Activated CD8-positive, alpha-beta memory T cell treated with anti-CD3 and anti-CD28 coated beads for 24 hours (primary cell): ENCODE measurements at regions not wholly inside any gene's neighbourhood (a gene's known extent, or its start where the extent isn't known, plus 50 kb on each side); places are given as distances from the start of the nearest gene placed in this dataset.
"Not testable (repeated sequence)": the region's sequence is repeated elsewhere in the genome, so short reads cannot be mapped to it uniquely, and the experiment has no call there.

Experiments used
- DNase-seq: peaks from one replicate; pipeline ENCODE4 v3.0.0-alpha.2; 2020

DNA sequence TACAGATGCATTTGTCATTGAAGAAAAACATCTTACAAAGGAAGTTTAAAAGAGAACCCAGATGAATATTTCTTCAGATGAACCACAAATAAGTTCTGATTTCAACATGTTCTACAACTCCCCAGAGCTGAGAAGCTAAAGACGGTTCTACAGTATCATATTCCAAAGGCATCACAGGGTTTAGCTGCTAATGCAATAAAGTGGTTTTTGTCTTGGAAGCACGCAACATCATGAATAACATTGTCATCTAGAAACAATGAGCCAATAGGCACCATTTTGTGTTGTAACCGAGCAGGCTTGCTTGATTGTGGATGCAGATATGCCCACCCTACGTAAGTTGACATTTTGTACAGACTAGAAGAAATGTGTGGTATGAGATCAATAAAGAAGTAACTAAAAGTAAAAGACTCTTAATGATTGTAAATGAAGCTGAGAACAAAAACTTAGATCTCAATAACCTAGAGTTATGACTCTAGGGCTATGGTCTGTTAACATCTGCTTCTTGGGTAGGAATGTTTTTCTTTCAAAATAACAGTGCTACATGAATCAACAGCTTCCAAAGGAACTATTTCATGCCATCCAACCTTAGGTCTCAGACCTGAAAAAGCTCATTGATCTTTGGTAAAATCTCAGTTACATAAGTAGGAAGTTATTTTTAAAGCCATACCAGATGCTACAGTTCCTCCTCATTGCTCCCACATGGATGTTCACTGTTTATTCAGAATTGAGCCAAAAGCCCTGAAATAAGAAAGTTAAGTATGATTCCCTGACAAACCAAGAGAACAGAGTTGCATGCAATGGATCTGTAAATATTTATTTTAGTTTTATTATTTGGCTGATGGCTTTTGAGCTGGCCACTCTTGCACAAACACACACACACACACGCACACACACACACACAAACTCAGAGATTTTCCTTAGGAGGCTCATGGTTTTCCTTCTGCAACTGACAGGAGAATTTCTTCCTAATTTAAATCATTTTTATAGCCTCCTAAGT is 118.7 kb upstream of the SLCO6A1 start:
- DNase-seq, result no peak

DNA sequence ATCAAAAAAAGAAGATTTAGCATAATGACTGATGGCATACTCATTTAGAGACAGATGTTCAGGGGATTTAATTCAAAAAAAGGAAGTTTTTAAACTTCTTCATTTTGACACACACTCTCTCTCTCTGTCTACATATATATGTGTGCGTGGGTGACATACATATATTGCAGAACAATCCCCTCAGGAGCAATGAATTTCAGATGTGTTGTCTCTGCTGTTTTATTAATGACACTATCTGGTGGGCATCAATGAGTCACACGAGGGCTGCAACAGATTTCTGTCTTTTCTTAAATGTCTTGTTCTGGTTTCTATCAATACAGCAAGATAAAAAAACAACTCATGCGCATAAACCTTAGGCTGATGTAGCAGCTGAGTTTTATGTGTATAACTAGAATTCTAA is 123.5 kb upstream of the SLCO6A1 start:
- DNase-seq, result no peak

DNA sequence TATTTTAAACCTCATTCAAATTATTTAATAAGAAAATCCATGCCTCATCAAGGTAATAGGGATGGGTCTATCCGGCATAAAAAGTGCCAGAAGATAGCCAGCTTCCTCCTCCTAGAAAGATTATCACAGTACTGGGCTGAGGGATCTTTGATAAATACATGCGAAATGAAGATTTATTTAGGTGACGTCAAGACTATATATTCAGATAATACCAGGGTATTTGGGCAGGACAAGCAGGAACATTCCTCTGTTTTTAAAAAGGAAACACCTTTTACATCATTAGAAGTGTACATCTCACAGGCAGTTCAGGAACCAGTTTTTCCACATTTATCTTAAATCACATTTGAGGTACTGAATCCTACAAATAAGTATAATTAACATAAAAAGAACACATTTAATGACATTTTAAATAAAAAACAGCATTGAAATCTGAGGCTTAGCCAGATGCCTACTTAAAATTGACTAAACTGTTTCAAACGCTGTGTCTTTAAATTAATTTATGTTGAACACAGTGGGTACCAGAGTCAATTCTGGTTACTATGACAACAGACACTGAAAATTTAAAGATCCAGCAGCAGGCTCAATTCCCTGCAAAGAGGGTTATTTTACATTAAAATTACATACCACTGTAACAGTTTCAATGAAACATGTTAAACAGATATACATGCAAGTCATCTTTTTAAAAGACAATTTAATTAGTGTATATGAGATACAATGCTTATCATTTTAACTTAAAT is 124.7 kb upstream of the SLCO6A1 start:
- DNase-seq, result no peak

DNA sequence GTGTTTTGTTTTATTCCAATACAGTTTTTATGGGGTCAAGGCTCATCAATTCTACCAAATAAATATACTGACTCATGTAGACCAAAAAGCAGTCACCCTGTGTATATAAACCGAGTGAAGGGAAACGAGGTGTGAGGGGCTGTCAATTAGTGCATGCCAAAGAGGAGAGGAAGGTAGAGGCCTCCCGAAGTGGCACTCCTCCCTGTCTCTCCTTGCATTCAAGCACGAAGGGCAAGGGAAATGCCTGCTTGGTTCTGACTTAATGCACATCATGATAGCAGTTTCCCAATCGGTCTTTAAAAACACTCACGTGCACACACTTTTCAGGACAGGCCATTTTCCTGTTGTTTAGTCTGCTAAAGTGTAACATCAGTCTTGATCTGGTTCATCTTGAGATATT is 125.6 kb upstream of the SLCO6A1 start:
- no peak for DNase-seq

DNA sequence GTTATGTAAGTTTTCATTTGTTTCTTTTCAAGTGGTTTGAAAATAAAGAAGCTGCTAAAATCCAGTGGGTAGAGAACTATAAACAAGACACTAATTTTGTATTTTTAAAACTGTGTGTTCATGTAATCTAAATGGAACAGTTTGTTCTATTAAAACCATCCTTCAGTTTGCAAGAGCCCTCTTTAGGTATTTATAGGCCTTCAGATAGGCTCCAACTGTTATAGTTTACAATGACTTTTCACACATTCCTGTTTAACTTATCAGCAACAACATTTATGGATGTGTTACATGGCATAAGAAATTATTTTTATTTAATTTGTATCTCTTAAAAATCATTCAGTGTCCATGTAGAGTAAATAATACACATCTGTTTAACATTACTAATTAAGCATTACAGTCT is 126.7 kb upstream of the SLCO6A1 start:
- DNase-seq, result no peak

DNA sequence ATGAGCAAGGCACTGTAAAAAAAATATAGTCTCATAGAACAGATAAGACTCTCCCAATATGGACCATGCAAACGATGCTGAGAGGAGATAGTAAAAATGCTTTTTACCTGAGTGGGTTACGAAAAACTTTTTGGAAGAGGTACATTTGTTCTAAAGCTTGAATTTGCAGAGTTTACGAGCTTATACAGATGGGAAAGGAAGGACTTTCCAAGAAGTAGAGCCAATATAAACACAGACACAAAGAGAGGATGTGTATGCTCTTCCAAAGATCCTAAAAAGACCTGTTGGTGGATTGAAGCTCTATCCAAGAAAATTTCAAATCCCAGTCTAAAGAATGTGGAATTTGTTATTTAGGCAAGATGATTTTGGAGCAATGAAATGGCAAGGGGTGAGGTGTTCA is 127.1 kb upstream of the SLCO6A1 start:
- no peak for DNase-seq

DNA sequence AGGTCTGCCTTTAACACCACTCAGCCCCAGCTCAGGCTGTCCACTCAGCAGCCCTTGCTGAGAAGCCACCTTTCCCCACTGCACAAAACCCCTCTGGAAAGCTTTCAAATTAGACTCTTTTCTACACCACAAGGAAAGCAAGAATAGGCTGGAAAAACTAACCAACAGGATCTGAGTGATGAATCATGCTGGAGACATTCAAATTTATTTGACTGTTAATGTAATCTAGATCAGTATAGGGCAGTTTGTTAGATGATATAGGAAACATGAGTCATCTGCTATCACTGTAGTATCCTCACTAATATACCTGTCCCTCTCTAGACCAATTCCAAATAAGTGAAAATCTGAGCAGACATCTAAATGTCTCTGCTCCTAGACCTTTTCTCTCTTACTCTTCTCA is 127.8 kb upstream of the PAM start:
- no peak for DNase-seq

DNA sequence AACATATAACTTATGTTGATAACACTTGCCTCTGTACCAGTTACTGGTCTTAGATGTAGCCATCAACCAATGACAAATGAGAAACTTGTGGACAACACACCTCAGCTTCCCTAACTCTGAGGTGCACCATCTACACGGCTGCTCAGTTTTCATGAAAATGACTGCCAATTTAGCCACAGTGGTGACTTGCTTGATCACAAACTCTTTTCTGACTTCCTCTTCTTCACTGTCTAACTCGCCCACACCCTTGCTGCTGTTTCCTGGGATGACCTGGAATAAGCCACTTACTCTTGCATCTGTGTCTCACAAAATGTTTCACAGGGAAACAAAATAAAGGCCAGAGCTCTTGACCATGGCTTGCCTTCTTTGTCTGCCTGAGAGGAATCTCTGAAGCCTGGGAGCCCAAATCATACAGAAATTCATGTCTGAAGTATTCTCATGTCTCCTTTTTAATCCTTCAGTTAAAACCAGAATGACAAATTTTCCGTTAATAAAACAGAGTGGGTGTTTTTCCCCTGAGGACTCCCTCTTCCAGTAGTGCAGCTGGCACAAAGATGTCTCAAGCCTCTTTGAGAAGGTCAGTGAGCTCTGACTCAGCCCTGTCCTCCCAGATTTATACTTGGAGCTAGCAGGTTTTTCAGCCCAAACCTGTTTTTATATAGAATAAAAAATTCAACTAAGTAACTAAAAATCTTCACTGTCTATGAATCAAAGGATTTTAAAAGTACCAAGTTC is 126.5 kb upstream of the PAM start:
- no peak for DNase-seq

DNA sequence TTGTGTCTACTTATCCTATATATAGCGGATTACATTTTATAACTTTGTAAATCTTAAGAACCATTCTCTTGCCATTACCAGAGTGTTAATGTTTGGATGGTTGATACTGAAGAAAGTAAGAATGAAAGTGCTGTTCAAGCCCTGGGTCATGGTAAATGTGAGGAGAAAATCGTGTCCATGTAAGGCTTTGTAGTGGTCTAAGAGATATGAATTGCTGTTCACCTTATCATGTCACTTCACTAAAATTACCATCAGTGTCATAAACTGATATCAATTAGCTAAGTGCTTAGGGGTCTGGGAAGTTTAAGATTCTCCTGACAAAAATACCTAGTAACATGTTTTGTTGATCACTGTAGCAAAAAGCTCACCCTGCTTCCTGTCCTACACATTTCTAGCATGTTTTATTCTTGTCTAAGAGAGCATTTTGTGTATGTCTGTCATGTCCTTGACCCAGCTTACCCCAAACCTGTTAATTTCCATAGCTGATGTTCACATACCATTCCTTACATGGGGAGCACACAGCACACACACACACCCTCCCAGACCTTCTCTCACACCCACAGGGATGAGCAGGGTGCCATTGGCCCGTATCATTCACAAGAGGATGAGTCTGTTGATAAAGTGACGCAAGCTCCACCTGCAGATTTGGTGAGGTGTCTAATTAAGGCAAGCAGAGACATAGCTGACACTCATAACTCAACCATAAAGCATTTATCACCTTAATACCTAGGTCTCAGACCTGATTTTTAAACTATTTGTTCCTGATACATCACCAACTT is 125.1 kb upstream of the PAM start:
- no peak for DNase-seq

DNA sequence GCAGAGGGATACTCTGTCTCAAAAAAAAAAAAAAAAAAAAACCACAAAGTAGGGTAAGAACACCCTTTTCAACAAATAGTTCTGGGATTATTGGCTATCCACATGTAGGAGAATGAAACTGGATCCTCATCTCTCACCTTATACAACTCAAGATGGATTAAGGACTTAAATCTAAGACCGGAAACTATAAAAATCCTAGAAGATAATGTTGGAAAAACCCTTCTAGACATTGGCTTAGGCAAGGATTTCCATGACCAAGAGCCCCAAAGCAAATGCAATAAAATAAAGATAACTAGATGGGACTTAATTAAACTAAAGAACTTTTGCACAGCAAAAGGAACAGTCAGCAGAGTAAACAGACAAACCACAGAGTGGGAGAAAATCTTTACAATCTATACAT is 119.7 kb upstream of the PAM start:
- DNase-seq, result not testable (repeated sequence)

DNA sequence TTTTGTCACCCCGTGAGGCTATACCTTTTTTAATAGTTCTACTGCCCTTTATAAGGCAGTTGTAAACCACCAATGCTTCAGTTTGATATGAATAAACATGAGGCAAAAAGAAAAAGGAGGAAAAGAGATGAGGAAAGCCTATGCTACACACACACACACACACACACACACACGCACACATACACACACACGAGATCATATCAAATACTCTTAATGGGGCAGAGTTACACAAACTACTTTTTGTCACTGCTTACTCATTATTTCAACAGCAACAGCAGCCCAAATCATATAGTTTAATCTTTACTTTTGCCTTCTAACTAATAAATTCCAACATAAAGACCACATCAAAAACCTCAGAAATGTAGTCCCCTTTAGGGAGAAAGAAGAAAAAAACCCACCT is 116.8 kb upstream of the PAM start:
- DNase-seq, result no peak

DNA sequence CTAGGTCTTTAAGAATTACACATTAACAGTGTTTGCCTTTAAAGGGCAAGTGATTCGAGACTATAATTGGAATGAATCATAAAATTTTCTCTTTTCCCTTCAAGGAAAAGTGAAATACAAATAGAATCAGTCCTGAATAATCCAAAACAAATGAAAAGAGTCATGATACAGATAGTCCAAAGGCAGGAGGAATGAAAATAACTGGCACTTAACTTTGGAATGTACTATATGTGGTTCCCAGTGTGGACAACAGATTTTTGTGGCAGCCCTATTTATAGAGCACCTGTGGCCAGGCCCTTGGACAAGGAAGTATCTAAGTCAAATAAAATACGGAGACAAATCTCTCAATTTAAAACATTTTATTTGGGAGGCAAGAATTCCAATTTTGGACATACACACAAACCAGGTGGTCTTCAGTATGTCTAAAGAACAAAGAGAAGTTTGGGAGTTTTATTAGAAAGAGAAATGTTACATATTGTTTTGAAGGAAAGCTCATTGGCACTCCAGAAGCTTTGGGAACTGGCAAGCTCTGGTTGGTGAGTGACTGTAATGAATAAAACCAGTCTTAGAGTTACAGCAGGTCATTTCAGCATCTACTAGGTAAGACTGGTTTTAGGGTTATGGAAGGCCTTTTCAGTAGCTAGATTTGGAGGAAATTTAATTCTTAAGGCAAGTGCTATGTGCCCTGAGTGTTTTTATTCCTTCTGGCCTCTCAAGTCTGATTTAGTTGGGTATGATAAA is 116.0 kb upstream of the PAM start:
- DNase-seq, result no peak

DNA sequence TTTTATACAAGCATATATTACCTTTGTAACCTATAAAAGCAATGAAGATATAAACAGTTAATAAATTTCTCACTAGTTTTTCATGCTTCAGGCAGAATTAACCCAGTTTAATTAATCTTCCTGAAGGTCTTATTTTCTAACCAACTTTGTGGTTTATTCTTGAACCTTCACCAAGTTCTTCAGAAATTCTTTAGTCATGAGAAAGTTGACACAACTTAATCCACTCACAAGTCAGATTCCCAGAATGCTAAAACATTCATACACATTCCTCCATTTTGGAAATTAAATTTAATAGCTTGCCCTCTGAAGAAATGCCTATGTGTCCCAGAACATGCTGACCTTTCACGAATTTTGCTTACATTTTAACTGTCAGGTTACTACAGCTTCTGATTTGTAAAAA is 105.4 kb upstream of the PAM start:
- no peak for DNase-seq

DNA sequence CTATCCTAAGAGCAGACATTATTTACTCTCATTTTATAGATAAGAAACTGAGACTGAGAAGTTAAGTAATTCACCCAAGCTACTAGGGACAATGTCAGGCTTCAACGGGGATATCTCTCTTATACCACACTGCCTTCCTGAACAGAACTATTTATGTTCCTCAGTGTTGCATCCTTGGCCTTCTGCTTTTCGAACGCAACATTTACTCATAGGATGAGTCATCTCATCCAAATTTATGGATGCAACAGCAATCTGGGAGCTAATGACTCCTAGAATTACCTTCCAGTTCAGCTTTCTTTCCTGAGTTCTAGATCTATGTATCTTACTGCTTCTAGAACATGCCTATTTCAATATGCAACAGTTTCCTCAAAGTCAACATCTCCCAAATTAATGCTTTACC is 103.6 kb upstream of the PAM start:
- DNase-seq, result no peak

DNA sequence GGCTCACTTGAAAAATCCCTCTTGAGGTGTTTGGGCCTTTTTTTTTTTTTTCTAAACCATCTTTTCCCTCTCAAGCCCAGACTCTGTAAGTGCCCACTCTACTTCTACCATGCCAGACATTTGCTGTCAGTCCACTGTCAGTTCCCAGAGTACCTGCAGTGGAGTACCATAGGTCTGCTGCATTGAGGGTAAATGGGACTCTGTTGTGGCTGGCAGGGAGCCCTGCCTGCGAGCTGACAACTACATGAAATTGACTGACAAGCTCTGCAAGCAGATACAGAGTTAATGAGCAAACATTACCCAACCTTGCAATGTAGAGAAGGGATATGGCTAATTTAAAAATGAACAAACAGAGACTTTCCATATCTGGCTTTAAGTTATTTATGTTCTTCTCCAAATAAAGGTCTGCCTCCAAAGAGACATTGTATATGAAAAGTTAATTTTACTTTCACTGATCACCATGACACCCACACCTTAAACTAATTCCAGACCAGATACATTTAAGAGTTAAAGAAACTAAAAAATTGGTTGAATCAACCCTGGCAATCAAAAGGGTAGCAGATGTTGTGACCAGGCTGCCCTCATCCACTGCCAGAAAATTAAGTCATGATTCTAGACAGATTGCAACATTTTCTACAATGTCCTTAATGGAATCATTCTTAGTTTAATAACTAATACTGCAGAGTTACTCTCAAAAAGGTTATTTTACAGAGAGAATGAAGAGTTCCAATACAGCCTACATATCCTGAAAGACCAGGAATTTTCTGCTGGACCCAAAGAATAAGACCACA is 100.4 kb upstream of the PAM start:
- DNase-seq, result no peak

DNA sequence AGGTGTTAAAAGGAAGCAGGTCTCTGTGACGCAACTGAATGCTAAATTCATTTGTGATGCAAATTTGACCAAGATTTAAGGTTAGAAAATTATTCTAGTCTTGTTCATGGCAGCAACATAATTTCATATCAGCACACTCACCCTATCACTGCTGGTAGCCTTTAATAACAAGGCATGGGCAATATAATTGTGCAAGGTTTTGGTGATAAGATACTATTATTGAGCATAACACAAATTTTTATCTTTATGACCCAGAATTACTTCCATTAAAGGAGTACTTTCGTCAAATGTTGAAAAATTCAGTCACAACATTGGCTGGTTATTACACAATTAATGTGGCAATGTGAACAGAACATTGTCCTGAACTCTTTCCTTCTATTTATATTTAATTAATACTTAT is 96.0 kb upstream of the PAM start:
- no peak for DNase-seq

DNA sequence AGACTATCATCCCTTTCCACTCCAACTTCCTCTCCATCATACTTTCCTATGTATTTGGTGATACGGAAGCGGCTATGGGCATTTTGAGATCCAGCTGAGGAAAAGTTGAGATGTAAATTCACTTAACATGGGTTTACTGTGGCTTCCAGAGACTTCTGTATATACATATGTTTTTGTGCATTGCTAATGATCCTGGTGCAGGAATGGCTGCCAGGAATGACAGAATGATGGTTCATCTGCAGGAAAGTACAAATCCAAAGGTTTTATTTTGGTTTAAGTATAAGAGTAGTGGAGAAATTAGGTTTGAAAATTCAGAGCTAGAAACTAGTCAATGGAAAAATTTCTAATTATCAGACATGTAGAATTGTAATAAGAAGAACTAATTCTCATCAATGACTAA is 95.0 kb upstream of the PAM start:
- no peak for DNase-seq

DNA sequence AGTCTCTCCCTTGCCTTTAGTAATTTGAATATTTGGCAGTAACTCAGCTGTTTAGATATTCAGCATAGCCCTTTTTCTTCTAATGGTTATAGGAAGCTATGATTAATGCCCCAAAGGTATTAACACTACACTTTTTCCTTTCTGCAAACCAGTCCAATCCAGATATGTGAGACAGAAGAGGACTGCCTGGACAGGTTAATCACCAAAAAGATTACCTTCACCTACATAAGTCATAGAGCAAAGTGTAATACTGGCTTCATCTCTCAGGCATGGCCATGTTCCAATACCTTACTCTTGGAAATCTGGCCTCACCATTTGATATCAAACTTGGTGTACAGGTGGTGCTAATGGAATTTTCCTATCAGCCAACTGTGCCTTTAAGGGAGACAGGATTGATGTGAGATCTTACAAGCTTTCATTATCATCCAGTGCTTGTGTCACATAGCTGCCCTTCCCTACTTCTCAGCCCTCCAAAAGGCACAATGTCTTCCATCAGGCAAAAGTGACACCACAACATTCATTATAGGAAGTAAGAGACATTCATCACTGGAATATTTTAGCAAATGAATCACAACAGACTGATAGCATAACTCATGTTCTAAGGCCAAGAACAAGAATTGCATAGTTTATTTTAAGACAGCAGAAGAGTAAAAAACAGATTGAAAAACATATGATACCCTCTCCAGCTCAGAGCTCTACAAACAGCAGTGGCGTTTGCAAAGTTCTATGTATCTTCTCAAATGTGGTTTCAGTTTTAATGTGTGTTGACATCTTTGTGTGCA is 91.2 kb upstream of the PAM start:
- no peak for DNase-seq

DNA sequence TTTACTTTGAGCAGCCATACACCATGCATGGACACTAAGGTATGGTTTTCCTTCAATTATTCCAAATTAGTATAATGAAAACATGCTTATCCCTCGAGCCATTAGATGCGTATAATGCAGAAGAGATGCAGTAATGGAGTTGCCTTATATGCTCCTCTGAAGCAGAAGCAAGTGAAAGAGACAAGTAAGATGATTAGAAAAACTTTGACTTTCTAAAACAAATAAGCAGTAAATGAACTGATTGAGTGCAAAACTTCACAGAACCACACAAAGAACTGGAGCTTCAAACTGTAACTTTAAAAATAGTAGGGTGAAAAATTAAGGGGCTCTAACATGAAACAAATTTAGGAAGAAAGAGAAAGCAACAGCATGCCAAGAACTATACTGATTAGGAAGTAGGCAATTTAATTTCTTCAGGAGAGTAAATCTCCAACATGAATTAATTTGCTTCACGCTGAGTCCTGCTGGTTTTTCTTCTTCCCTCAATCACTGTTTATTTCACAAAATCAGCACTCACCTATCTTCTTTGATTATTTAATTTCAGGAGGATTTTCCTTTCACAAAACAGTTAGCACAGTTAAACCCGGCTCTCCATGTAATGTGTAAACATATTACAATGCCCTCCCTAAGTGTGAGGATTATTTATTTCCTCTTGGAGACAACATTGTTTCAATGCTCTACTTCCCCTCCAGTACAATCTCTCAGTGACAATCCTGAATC is 90.3 kb upstream of the PAM start:
- no peak for DNase-seq
